ENCODE measurements at regions not wholly inside any gene's neighbourhood (a gene's known extent, or its start where the extent isn't known, plus 50 kb on each side); places are given as distances from the start of the nearest gene placed in this dataset.

DNA sequence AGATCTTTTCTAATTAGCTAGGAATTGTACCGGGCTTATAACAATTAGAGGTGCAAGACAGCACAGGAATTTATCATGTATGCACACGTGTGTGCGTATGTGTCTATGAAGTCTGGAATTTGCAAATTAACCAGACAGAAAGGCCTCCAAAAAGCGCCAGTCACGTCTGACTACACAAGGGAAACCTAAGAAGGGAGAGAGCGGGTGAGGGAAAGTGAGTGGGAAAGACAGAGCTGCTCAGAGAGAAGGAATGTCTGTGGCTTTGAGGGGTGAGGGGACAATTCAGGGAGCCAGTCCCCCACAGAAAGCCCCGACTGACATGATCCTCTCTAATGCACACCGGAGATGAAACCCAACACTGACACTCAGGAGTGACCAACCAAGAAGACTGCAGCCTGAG lies 197.7 kb upstream of the SH3BP4 start:
- Histone ChIP-seq H3K27ac (no peak overlapping the region), H3K4me1 (no peaks in the 10 kb centered on the region), H3K9me3 (no peaks in the 10 kb centered on the region), H3K27me3 (no peaks in the 10 kb centered on the region), H3K36me3 (no peaks in the 10 kb centered on the region), H3K4me3 (no peak overlapping the region)
- DNase-seq (ENCODE audit: low spot score in 2 of 2): no peak
- 74 to 89% methylated on average over 8 of the region's 8 CpGs for WGBS, 2 donors
- no peak for TF ChIP-seq EP300 (IDR thresholded peaks at IDR 0.05)

DNA sequence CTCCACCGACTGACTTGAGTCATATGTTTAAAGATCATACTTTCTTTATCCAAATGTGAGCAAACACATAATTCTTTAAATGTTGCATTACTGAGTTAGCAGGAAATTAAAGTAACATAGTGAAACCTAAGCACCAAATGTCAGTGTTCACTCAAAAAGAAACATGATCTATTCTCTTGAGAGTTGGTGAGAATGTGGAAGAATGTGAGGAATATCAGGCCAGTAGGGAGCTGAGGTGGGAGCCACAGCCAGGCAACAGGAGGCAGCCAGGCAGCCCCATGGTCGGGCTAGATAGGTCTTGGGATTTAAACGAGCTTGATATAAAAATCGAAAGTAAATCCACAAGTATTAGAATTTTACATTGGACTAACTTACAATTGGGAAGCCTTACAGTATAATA lies 198.1 kb upstream of the SH3BP4 start:
- no peak for TF ChIP-seq POLR2A (IDR thresholded peaks at IDR 0.05)
- no peak for TF ChIP-seq EP300 (IDR thresholded peaks at IDR 0.05)
- TF ChIP-seq, protein P1, sequence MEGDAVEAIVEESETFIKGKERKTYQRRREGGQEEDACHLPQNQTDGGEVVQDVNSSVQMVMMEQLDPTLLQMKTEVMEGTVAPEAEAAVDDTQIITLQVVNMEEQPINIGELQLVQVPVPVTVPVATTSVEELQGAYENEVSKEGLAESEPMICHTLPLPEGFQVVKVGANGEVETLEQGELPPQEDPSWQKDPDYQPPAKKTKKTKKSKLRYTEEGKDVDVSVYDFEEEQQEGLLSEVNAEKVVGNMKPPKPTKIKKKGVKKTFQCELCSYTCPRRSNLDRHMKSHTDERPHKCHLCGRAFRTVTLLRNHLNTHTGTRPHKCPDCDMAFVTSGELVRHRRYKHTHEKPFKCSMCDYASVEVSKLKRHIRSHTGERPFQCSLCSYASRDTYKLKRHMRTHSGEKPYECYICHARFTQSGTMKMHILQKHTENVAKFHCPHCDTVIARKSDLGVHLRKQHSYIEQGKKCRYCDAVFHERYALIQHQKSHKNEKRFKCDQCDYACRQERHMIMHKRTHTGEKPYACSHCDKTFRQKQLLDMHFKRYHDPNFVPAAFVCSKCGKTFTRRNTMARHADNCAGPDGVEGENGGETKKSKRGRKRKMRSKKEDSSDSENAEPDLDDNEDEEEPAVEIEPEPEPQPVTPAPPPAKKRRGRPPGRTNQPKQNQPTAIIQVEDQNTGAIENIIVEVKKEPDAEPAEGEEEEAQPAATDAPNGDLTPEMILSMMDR (IDR thresholded peaks at IDR 0.05): no peak
- Histone ChIP-seq H3K4me3 (no peak overlapping the region), H3K4me1 (no peaks in the 10 kb centered on the region), H3K27ac (no peak overlapping the region), H3K27me3 (no peaks in the 10 kb centered on the region), H3K9me3 (no peaks in the 10 kb centered on the region), H3K36me3 (no peaks in the 10 kb centered on the region)
- 70 to 77% methylated on average over 4 of the region's 4 CpGs for WGBS, 2 donors
- DNase-seq (ENCODE audit: low spot score in 2 of 2): no peak

DNA sequence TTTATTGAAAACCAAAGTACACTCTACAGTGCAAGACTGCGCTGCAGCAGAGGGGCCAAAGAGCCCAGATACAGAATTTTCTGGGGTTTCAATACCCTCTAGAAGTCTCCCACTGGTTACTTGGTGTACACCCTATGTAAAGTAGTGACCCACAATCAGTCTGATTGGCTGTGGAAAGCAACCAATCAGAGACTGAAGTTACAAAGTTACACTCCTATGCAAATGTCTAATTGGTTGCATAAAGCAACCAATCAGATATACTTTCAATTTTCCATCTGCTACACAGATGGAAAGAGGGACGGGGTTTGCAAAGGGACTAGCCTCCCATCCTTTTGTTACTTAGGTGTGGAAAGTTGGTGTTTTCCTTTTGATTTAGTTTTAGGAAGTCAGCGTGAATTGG lies 198.9 kb upstream of the SH3BP4 start:
- Histone ChIP-seq H3K36me3 (no peaks in the 10 kb centered on the region), H3K4me1 (no peaks in the 10 kb centered on the region), H3K27ac (no peak overlapping the region), H3K4me3 (no peak overlapping the region), H3K27me3 (no peaks in the 10 kb centered on the region), H3K9me3 (no peaks in the 10 kb centered on the region)
- 82 to 85% methylated on average over 3 of the region's 3 CpGs for WGBS, 2 donors
- DNase-seq (ENCODE audit: low spot score in 2 of 2): no peak
- TF ChIP-seq POLR2A (IDR thresholded peaks at IDR 0.05): no peak
- TF ChIP-seq, protein P1 (IDR thresholded peaks at IDR 0.05): no peak
- TF ChIP-seq EP300 (IDR thresholded peaks at IDR 0.05): no peak

DNA sequence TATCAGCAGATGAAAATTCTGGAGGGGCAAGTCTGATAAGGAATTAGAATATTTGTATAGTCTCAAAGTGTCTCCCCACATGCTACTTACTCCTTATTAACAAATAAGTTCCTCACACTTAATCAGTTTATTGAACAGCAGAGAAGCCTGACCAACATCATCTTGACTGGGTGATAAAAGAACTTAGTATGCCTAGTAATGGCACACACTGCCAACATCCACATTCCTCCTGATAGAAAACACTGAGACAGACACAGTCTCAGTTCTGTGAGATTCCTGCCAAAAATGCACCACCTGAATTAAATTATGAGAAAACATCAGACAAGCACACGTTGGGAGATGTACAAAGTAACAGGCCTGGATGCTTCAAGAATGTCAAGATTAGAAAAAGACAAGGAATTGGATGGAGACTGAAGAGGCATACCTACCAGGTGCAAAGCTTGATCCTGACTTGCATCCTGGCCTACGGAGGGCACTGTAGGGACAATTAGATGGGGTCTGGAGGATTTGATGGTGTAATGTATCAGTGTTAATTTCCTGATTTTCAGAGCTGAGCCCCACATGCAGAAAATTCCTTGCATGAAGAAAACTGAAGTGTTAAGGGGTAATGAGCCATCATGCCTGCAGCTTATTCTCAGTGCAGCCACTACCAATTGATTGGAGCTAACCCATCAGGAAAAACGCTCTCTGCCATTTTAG lies 200.4 kb upstream of the SH3BP4 start:
- no peak for DNase-seq (ENCODE audit: low spot score in 2 of 2)
- no peak overlapping the region for H3K27ac ChIP-seq
- TF ChIP-seq, protein P1 (IDR thresholded peaks at IDR 0.05): no peak
- TF ChIP-seq EP300 (IDR thresholded peaks at IDR 0.05) (no peak), POLR2A (IDR thresholded peaks at IDR 0.05) (no peak)
- H3K4me3 ChIP-seq: no peak overlapping the region
- H3K4me1 ChIP-seq: no peaks in the 10 kb centered on the region
- no peaks in the 10 kb centered on the region for H3K36me3 ChIP-seq
- no peaks in the 10 kb centered on the region for H3K27me3 ChIP-seq
- 45 to 67% methylated on average over 3 of the region's 3 CpGs for WGBS, 2 donors
- H3K9me3 ChIP-seq: no peaks in the 10 kb centered on the region

DNA sequence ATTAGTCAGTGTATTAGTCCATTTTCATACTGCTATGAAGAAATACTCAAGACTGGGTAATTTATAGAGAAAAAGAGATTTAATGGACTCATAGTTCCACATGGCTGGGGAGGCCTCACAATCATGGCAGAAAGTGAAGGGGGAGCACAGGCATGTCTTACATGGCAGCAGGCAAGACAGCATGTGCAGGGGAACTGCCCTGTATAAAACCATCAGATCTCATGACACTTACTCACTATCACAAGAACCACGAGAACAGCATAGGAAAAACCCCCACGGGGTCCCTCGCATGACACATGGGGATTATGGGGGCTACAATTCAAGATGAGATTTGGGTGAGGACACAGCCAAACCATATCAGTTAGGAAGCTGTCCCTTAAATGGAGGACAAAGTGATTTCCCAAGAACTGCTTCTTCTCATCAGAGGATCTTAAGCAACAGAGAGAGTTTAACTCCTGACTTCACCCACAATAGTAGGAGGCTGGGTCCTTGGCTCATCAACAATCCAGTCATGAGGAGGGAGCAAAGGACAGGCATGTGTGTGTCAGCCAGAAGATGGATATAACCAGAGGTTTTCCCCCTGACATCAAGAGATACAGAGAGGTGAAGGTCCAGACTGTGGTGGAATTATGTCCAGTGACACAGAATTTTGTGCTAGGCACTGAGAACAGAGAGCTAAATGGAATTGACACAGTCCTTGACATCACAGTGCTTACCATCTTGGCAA lies 203.8 kb upstream of the SH3BP4 start:
- Histone ChIP-seq H3K4me3 (no peak overlapping the region), H3K27me3 (no peaks in the 10 kb centered on the region), H3K27ac (no peak overlapping the region), H3K9me3 (no peaks in the 10 kb centered on the region), H3K36me3 (no peaks in the 10 kb centered on the region), H3K4me1 (no peaks in the 10 kb centered on the region)
- DNase-seq (ENCODE audit: low spot score in 2 of 2): no peak
- WGBS, 2 donors: 81 to 92% methylated on average over 3 of the region's 3 CpGs
- TF ChIP-seq, protein P1 (IDR thresholded peaks at IDR 0.05): no peak
- TF ChIP-seq EP300 (IDR thresholded peaks at IDR 0.05) (no peak), POLR2A (IDR thresholded peaks at IDR 0.05) (no peak)

All from tibial nerve (tissue), 4 donors.